ENCODE measurements at regions not wholly inside any gene's neighbourhood (a gene's known extent, or its start where the extent isn't known, plus 50 kb on each side); places are given as distances from the start of the nearest gene placed in this dataset.

GRCh38 chr17:37839196-37839978, 84.8 kb upstream of the TBC1D3K start:
- TF ChIP-seq CTCF (IDR thresholded peaks at IDR 0.05; ENCODE audit: extremely low read depth in 1 of 2, insufficient read depth in 1 of 2, low read depth in 1 of 2, low read length in 2 of 2) (no peak), POLR2AphosphoS5 (IDR thresholded peaks at IDR 0.05; ENCODE audit: insufficient read depth, low read depth, low read length) (no peak)

Data from endothelial cell of umbilical vein (primary cell).